Skin epidermis (tissue), 12 donors: ENCODE measurements at regions not wholly inside any gene's neighbourhood (a gene's known extent, or its start where the extent isn't known, plus 50 kb on each side); places are given as distances from the start of the nearest gene placed in this dataset.
"Not testable (repeated sequence)": the region's sequence is repeated elsewhere in the genome, so short reads cannot be mapped to it uniquely, and the experiment has no call there.

Experiments
- H3K27ac ChIP-seq, 21 experiments: fragments of 200-600 bp; sonication (generic) in 11 of 21; one replicate each; pipeline ENCODE4 v1.5.0; 2020; ENCODE audit warnings: mild to moderate bottlenecking in 3 of 21, inconsistent platforms in 2 of 21, moderate library complexity in 2 of 21
- H3K4me3 ChIP-seq, 7 experiments: fragments of 200-600 bp; sonication (generic) in 2 of 7; one replicate each; pipeline ENCODE4 v1.5.0; 2020; ENCODE audit warnings: inconsistent platforms in 2 of 7, mild to moderate bottlenecking in 2 of 7, moderate library complexity in 1 of 7

GRCh38 chr2:156903335-156903734 is 354.2 kb upstream of the GALNT5 start:
- no peak overlapping the region for H3K4me3 ChIP-seq
- H3K27ac ChIP-seq = no peak overlapping the region

- Histone ChIP-seq H3K4me3 (no peak overlapping the region), H3K27ac (no peak overlapping the region)
Observed at GRCh38 chr2:156907806-156908205, 349.7 kb upstream of the GALNT5 start.

GRCh38 chr2:156908825-156909224 is 348.7 kb upstream of the GALNT5 start:
- H3K27ac ChIP-seq = no peak overlapping the region
- no peak overlapping the region for H3K4me3 ChIP-seq

GRCh38 chr2:156909983-156910382 is 347.5 kb upstream of the GALNT5 start:
- H3K4me3 ChIP-seq = no peak overlapping the region
- no peak overlapping the region for H3K27ac ChIP-seq

GRCh38 chr2:156915332-156915731 is 342.2 kb upstream of the GALNT5 start:
- H3K4me3 ChIP-seq = no peak overlapping the region
- no peak overlapping the region for H3K27ac ChIP-seq

GRCh38 chr2:156918410-156918809 is 339.1 kb upstream of the GALNT5 start:
- no peak overlapping the region for H3K27ac ChIP-seq
- H3K4me3 ChIP-seq = no peak overlapping the region

GRCh38 chr2:156930423-156930822 is 327.1 kb upstream of the GALNT5 start:
- Histone ChIP-seq H3K4me3 (no peak overlapping the region), H3K27ac (no peak overlapping the region)

DNA sequence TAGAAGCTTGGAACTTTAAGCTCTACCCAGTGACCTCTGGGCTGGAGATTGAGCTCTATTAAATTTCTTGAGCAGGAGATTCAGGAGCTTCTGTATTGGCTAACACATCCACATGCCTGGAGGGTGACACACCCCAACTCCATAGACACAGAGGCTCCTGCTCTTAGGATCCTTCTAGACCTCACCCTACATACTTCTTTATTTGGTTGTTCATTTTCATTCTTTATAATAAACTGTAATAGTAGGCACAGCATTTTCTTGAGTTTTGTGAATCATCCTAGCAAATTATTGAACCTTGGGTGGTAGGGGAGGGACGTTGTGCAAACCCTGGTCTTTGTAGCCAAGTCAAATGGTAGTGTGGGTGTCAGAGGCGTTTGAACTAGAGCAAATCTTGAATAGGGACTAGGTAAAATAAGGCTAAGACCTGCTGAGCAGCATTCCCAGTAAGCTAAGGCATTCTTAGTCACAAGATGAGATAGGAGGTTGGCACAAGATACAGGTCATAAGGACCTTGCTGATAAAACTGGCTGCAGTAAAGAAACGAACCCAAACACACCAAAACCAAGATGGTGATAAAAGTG is 323.8 kb upstream of the GALNT5 start:
- H3K27ac ChIP-seq = no peak overlapping the region
- H3K4me3 ChIP-seq = no peak overlapping the region

- Histone ChIP-seq H3K4me3 (no peak overlapping the region), H3K27ac (no peak overlapping the region)
Observed at GRCh38 chr2:156935616-156936015, 321.9 kb upstream of the GALNT5 start.

DNA sequence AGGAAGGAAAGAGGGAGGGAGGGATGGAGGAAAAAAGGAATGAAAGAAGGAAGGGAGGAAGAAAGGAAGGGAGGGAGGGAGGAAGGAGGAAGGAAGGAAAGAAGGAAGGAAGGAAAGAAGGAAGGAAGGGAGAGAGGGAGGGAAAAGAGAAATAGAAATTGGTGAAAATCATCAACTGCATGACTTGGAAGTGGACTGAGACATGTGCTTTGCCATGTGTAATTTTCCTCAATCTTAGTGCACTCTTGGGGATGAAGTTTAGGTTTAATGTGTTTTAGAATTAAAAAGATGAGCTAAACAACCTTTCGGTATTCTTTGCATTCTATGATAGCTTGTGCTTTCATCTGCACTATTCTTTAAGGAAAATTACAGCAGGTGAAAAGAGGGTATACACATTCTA is 320.1 kb upstream of the GALNT5 start:
- no peak overlapping the region for H3K27ac ChIP-seq
- H3K4me3 ChIP-seq = no peak overlapping the region

DNA sequence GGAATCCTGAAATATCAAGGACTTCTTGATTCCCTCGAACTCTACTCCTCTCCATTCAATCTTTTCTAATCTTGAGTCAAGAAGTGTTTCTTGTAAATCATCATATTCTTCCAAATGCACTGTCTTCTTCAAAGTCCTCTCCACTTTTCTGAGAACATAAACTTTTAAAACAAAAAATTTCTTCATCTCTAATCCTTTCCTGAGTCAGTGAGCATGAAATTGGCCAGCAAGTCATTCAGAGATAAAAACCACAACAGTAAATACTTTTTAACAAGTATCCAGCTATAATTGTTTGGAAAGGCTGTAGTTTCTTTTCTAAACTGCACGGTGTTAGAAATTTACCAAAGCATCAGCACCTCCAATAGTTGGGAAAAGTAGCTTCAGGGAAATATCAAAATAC is 312.6 kb upstream of the GALNT5 start:
- Histone ChIP-seq H3K4me3 (no peak overlapping the region), H3K27ac (no peak overlapping the region)

DNA sequence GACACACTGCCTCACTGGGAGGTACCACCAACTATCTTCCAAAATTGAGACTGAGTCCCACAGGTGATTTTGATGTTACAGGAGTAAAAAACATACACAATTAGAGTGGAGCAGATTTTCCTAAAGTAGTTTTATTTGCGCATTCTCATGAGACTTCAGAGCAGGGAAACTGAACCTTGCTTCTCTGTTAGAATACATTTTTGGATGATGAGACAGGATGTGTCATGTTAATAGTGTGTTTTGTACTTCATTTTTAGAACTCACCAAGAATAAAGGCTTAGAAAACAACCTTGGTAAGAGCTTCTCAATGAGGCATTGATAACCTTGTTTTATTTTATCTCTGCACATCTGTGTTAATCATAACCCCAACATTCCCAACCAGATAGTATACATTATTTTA is 310.2 kb upstream of the GALNT5 start:
- Histone ChIP-seq H3K27ac (no peak overlapping the region), H3K4me3 (no peak overlapping the region)

GRCh38 chr2:156955701-156956100 is 301.8 kb upstream of the GALNT5 start:
- H3K27ac ChIP-seq = no peak overlapping the region
- H3K4me3 ChIP-seq = no peak overlapping the region

- Histone ChIP-seq H3K27ac (no peak overlapping the region), H3K4me3 (no peak overlapping the region)
Observed at GRCh38 chr2:156956161-156956560, 301.3 kb upstream of the GALNT5 start.

DNA sequence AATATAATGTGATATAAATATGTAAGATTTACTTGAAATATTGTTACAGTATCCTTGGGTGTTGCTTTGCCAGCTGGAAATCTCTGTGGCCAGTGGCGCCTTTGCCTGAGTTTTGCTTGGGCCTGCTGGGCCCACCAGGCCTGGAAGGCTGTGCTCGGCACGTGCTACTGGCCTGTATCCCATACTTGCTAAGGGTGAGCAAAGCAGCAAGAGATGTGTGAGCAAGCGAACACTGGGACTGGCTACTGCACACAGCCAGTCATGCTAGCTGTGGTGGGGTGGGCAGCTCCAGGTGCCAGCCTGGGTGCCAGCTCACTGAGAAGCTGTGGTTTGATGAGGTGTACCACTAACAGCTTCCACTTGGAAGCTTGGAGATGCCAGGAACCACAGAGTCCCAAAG is 299.1 kb upstream of the GALNT5 start:
- Histone ChIP-seq H3K27ac (no peak overlapping the region), H3K4me3 (no peak overlapping the region)

DNA sequence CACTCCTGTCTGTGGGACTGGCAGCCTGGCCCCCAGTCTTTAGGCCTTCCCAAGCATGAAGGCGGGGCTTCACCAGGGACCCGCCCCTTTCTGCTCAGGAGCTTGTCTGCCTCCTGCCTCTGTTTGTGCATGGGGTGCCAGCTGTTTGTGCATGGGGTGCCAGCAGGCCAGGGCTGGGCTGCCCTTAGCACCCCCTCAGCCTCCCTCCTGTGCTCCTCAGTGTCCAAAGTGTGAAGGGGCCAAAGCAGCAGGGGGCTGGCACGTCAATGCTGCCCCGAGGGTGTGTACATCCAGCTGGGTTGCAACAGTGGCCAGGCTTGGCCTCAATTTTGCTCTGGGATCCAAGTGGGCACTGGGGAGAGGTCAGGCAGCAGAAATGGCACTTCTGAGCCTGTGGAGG is 298.0 kb upstream of the GALNT5 start:
- Histone ChIP-seq H3K27ac (no peak overlapping the region), H3K4me3 (no peak overlapping the region)

DNA sequence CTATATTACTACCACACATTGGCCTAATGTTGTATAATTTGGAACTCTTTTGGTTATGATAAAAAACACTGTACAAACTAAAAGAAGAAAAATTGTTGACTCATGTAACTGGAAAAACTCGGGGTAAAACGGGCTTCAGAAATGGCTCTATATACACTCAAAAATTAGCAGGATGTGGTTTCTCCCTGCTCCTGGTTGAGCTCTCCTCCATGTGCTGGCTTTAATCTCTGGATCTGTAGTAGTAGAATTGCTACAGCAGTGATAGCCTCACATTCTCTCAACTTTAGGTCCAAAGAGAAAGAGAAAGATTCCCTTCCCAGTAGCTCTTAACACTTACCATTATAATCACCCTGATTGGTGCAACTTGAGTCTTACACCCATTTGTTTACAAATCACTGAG is 274.9 kb upstream of the GALNT5 start:
- Histone ChIP-seq H3K27ac (no peak overlapping the region), H3K4me3 (no peak overlapping the region)

GRCh38 chr2:156986339-156986988 is 271.0 kb upstream of the GALNT5 start:
- no peak overlapping the region for H3K27ac ChIP-seq
- no peak overlapping the region for H3K4me3 ChIP-seq

- Histone ChIP-seq H3K27ac (no peak overlapping the region), H3K4me3 (no peak overlapping the region)
Observed at GRCh38 chr2:156999661-157000060, 257.8 kb upstream of the GALNT5 start.

DNA sequence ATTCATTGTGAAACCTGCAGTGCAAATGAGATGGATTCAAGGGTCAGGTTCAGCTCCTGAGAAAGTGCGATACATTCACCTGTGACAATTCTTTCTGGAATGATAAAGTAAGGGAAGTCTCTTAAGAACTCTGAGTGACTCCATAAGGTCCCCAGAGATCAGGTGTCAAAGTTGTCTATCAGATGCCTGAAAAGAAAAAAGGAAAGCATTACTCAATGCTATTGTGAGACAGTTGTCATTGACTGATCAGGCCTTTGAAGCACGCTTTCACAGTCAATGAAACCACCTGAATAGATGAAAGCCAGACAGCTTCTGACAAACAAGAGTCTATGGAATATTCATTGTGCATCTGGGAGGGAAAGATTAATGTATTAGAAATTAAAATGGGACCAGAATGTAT is 252.7 kb upstream of the GALNT5 start:
- no peak overlapping the region for H3K4me3 ChIP-seq
- H3K27ac ChIP-seq = no peak overlapping the region

DNA sequence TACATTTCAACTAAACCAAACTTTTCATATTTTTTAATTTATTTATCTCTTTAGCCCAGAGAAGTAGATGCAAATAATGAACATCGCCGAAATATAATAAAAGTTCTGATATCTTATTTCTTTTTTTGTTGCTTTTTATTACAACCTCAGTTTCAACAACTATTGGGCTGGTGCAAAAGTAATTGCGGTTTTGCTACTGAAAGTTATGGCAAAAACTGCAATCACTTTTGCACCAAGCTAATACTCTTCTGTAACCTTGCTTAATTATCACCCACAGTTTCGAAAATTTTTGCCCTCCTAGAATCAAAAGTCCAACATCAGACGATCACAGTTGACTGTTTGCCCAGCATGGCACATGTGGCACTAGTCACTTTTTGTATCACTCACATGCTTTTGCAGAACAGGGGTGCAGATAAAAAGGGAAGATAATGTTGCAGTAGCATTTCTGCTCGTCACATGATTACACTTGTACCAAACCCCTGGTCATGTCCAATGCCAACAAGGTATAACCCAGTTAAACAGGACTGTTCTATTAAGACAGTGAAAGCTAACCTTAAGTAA is 242.4 kb upstream of the GALNT5 start:
- Histone ChIP-seq H3K4me3 (no peak overlapping the region), H3K27ac (no peak overlapping the region)

GRCh38 chr2:157023264-157023663 is 234.2 kb upstream of the GALNT5 start:
- not testable (repeated sequence) for H3K4me3 ChIP-seq, H3K27ac ChIP-seq
